Astrocyte (in vitro differentiated cells and primary cell): ENCODE measurements at regions not wholly inside any gene's neighbourhood (a gene's known extent, or its start where the extent isn't known, plus 50 kb on each side); places are given as distances from the start of the nearest gene placed in this dataset.

Experiments
- DNase-seq: peaks from one replicate; pipeline ENCODE4 v3.0.0-alpha.2; 2010; ENCODE audit warnings: low read depth
- FAIRE-seq: peaks from 2 replicates; lab custom pipeline; 2011; peaks lifted over from hg19 to GRCh38; lab: Jason Lieb, UNC
- H2AFZ ChIP-seq: 2 replicates; pipeline ENCODE4 v1.6.0; 2012; ENCODE audit warnings: low read depth, low read length, inconsistent platforms
- H3K27ac ChIP-seq: 2 replicates; pipeline ENCODE4 v1.5.1; 2011; ENCODE audit warnings: low read depth, low read length, inconsistent platforms
- H3K27me3 ChIP-seq: 2 replicates; pipeline ENCODE4 v1.6.0; 2011; ENCODE audit warnings: low read length, inconsistent platforms; ENCODE audit not compliant: insufficient read depth
- H3K36me3 ChIP-seq: 2 replicates; pipeline ENCODE4 v1.5.1; 2011; ENCODE audit warnings: low read length, inconsistent platforms; ENCODE audit not compliant: insufficient read depth
- H3K4me1 ChIP-seq: 2 replicates; pipeline ENCODE4 v1.5.1; 2011; ENCODE audit warnings: low read length, inconsistent platforms; ENCODE audit not compliant: insufficient read depth
- H3K4me2 ChIP-seq: 2 replicates; pipeline ENCODE4 v1.6.0; 2012; ENCODE audit warnings: low read length, inconsistent platforms
- H3K4me3 ChIP-seq: 2 replicates; pipeline ENCODE4 v1.5.1; 2011; ENCODE audit warnings: low read depth, mild to moderate bottlenecking, low read length, inconsistent platforms; ENCODE audit not compliant: insufficient read depth
- H3K79me2 ChIP-seq: 2 replicates; pipeline ENCODE4 v1.6.0; 2012; ENCODE audit warnings: mild to moderate bottlenecking, low read length, inconsistent platforms; ENCODE audit not compliant: insufficient read depth
- H3K9ac ChIP-seq: 2 replicates; pipeline ENCODE4 v1.6.0; 2012; ENCODE audit warnings: mild to moderate bottlenecking, low read length, inconsistent platforms
- H3K9me3 ChIP-seq: 2 replicates; pipeline ENCODE4 v1.5.1; 2012; ENCODE audit warnings: low read depth, mild to moderate bottlenecking, low read length, inconsistent platforms; ENCODE audit not compliant: insufficient read depth
- H4K20me1 ChIP-seq: 2 replicates; pipeline ENCODE4 v1.6.0; 2012; ENCODE audit warnings: low read length, inconsistent platforms; ENCODE audit not compliant: insufficient read depth
- H3K27ac Mint-ChIP-seq: one replicate; pipeline ENCODE4 v1.8.0; 2021; ENCODE audit warnings: mild to moderate bottlenecking, mixed read lengths; ENCODE audit not compliant: unreplicated experiment
- H3K27me3 Mint-ChIP-seq: one replicate; pipeline ENCODE4 v1.8.0; 2021; ENCODE audit warnings: low read depth, mixed read lengths; ENCODE audit not compliant: unreplicated experiment
- H3K36me3 Mint-ChIP-seq: one replicate; pipeline ENCODE4 v1.8.0; 2021; ENCODE audit warnings: low read depth, mixed read lengths; ENCODE audit not compliant: unreplicated experiment
- H3K4me1 Mint-ChIP-seq: one replicate; pipeline ENCODE4 v1.8.0; 2021; ENCODE audit warnings: low read depth, mixed read lengths; ENCODE audit not compliant: unreplicated experiment
- H3K4me3 Mint-ChIP-seq: one replicate; pipeline ENCODE4 v1.8.0; 2021; ENCODE audit warnings: mild to moderate bottlenecking, moderate library complexity, mixed read lengths; ENCODE audit not compliant: unreplicated experiment
- H3K9me3 Mint-ChIP-seq: one replicate; pipeline ENCODE4 v1.8.0; 2021; ENCODE audit warnings: mild to moderate bottlenecking, mixed read lengths; ENCODE audit not compliant: unreplicated experiment
- CTCF ChIP-seq: IDR thresholded peaks from 2 replicates; pipeline ENCODE4 v1.5.1; 2011; ENCODE audit warnings: low read depth, mild to moderate bottlenecking, inconsistent platforms, low read length, moderate library complexity; ENCODE audit not compliant: insufficient read depth
- EZH2 ChIP-seq: IDR thresholded peaks from 2 replicates; pipeline ENCODE4 v1.6.1; 2012; ENCODE audit warnings: mild to moderate bottlenecking, low read length, inconsistent platforms; ENCODE audit not compliant: insufficient read depth

DNA sequence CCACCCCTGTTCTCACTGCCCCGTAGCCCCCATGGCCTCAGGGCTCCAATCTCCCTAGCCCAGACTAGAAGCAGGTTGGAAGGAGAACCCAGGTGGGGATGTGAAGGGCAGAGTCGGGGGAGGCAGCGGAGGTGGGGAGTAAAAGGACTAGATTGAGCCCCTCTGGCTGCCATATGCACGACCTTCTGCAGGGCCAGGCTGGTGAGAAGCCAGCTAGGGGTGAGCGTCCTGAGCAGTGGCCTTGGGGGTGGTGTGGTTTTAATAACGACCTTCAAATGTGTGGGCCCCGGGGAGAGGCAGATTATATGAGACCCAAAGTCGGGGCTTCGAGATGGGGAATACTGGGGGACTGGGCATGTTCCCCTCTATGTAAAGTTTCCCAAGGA is 139.5 kb downstream of the C9orf50 start:
- Histone ChIP-seq H3K27ac (peak overlapping the region; percentile 94), H3K9me3 (no peaks in the 10 kb centered on the region), H4K20me1 (no peaks in the 10 kb centered on the region), H3K4me1 (peaks cover 44% of the 10 kb centered on the region), H2AFZ (no peak overlapping the region), H3K36me3 (no peaks in the 10 kb centered on the region), H3K79me2 (no peaks in the 10 kb centered on the region), H3K9ac (peak overlapping the region; percentile 87), H3K4me2 (peak overlapping the region; percentile 80), H3K27me3 (no peaks in the 10 kb centered on the region), H3K4me3 (no peak overlapping the region)
- H3K9me3 Mint-ChIP-seq = no peaks in the 10 kb centered on the region
- FAIRE-seq = no peak
- no peak for DNase-seq
- H3K4me3 Mint-ChIP-seq = peak overlapping the region; percentile 68
- peaks cover 22% of the 10 kb centered on the region for H3K4me1 Mint-ChIP-seq
- no peaks in the 10 kb centered on the region for H3K36me3 Mint-ChIP-seq
- TF ChIP-seq EZH2 (no peak), CTCF (no peak)
- peak overlapping the region; percentile 88 for H3K27ac Mint-ChIP-seq
- H3K27me3 Mint-ChIP-seq = no peaks in the 10 kb centered on the region

- H3K9me3 Mint-ChIP-seq = no peaks in the 10 kb centered on the region
- peaks cover 22% of the 10 kb centered on the region for H3K4me1 Mint-ChIP-seq
- no peak for FAIRE-seq
- H2AFZ ChIP-seq = no peak overlapping the region
- no peak for DNase-seq
- no peak overlapping the region for H3K4me2 ChIP-seq
- H3K4me3 Mint-ChIP-seq = no peak overlapping the region
- no peaks in the 10 kb centered on the region for H3K9me3 ChIP-seq
- no peaks in the 10 kb centered on the region for H3K36me3 Mint-ChIP-seq
- H3K9ac ChIP-seq = no peak overlapping the region
- no peaks in the 10 kb centered on the region for H3K27me3 ChIP-seq
- no peak overlapping the region for H3K27ac ChIP-seq
- H3K4me3 ChIP-seq = no peak overlapping the region
- peak overlapping the region; percentile 58 for H3K27ac Mint-ChIP-seq
- no peak for TF ChIP-seq CTCF
- no peaks in the 10 kb centered on the region for H3K79me2 ChIP-seq
- no peaks in the 10 kb centered on the region for H3K36me3 ChIP-seq
- peaks cover 37% of the 10 kb centered on the region for H3K4me1 ChIP-seq
- H4K20me1 ChIP-seq = no peaks in the 10 kb centered on the region
- no peaks in the 10 kb centered on the region for H3K27me3 Mint-ChIP-seq
Observed at GRCh38 chr9:129480745-129481144, 140.2 kb downstream of the C9orf50 start.

DNA sequence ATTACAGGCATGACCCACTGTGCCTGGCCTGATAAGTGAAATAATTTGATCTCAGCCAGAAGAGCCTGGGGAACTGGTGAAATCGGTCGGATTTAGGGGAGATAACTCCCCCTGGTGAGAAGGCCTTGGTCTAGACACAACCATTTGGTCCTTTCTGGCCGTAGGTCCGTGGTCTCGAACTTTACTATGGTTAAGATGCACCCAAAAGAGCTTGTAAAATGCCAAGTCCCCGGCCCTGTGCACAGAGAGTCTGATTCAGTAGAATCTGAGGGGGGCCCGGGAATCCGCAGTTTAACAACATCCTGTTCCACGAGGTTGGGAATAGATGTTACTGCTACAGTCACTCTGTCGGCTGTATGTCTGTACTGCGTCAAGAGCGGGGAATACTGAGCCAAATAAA is 140.7 kb downstream of the C9orf50 start:
- Histone ChIP-seq H2AFZ (no peak overlapping the region), H3K9ac (no peak overlapping the region), H3K4me3 (no peak overlapping the region), H3K79me2 (no peaks in the 10 kb centered on the region), H3K27ac (no peak overlapping the region), H3K4me2 (no peak overlapping the region), H3K4me1 (peaks cover 37% of the 10 kb centered on the region), H3K36me3 (no peaks in the 10 kb centered on the region), H3K9me3 (no peaks in the 10 kb centered on the region), H3K27me3 (no peaks in the 10 kb centered on the region), H4K20me1 (no peaks in the 10 kb centered on the region)
- peaks cover 4% of the 10 kb centered on the region for H3K9me3 Mint-ChIP-seq
- TF ChIP-seq CTCF (no peak), EZH2 (no peak)
- H3K4me3 Mint-ChIP-seq = peak overlapping the region; percentile 60
- H3K4me1 Mint-ChIP-seq = peaks cover 22% of the 10 kb centered on the region
- H3K36me3 Mint-ChIP-seq = no peaks in the 10 kb centered on the region
- no peak for DNase-seq
- FAIRE-seq = no peak
- peak overlapping the region; percentile 58 for H3K27ac Mint-ChIP-seq
- H3K27me3 Mint-ChIP-seq = no peaks in the 10 kb centered on the region
